Ishikawa (cell line): ENCODE measurements at regions not wholly inside any gene's neighbourhood (a gene's known extent, or its start where the extent isn't known, plus 50 kb on each side); places are given as distances from the start of the nearest gene placed in this dataset.

Experiments
- CEBPB ChIP-seq: IDR thresholded peaks from 2 replicates; pipeline ENCODE4 v1.6.1; 2012
- CREB1 ChIP-seq: IDR thresholded peaks from 2 replicates; pipeline ENCODE4 v1.6.1; 2012; ENCODE audit warnings: low read depth
- EGR1 ChIP-seq: IDR thresholded peaks from 2 replicates; pipeline ENCODE4 v1.6.1; 2012
- EP300 ChIP-seq: IDR thresholded peaks from 2 replicates; pipeline ENCODE4 v1.6.1; 2012; ENCODE audit warnings: borderline replicate concordance
- FOXM1 ChIP-seq: IDR thresholded peaks from 2 replicates; pipeline ENCODE4 v1.6.1; 2012; ENCODE audit warnings: low read depth, borderline replicate concordance
- NFIC ChIP-seq: IDR thresholded peaks from 2 replicates; pipeline ENCODE4 v1.6.1; 2012
- RAD21 ChIP-seq: IDR thresholded peaks from 2 replicates; pipeline ENCODE4 v1.6.1; 2012; ENCODE audit warnings: low read depth
- TAF1 ChIP-seq: IDR thresholded peaks from 2 replicates; pipeline ENCODE4 v1.6.1; 2012; ENCODE audit warnings: low read depth, mild to moderate bottlenecking
- TCF12 ChIP-seq: IDR thresholded peaks from 2 replicates; pipeline ENCODE4 v1.6.1; 2012; ENCODE audit warnings: low read depth
- TEAD4 ChIP-seq: IDR thresholded peaks from 2 replicates; pipeline ENCODE4 v1.6.1; 2012
- YY1 ChIP-seq: IDR thresholded peaks from 2 replicates; pipeline ENCODE4 v1.6.1; 2012; ENCODE audit warnings: low read depth
- ZBTB7A ChIP-seq: IDR thresholded peaks from 2 replicates; pipeline ENCODE4 v1.6.1; 2012; ENCODE audit warnings: low read depth
- TF ChIP-seq, protein P1 (sequence below): IDR thresholded peaks from 2 replicates; pipeline ENCODE4 v1.6.1; 2012; ENCODE audit warnings: low read depth, mild to moderate bottlenecking
- TF ChIP-seq, protein P2 (sequence below): IDR thresholded peaks from 2 replicates; pipeline ENCODE4 v1.6.1; 2012
- TF ChIP-seq, protein P3 (sequence below): IDR thresholded peaks from 2 replicates; pipeline ENCODE4 v1.6.1; 2012

DNA sequence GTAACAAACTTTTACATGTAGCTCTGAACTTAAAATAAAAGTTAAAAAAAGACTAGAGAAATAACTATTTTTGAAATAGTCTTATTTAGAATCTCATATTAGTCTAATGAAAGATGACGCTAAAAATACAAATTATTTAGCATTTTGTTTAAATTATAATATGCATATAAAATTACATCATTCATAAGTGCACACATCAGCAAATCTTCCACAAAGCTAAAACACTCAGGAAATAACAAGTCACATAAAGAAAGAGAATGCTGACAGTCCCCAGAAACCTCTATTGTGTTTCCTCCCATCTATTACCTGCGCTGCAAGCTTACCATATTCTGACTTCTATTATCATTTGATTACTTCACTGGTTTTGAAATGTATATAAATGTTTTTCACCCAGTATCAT, 986.9 kb upstream of the SEMA6A start:
- no peak for TF ChIP-seq FOXM1
- no peak for TF ChIP-seq RAD21
- TF ChIP-seq NFIC: no peak

DNA sequence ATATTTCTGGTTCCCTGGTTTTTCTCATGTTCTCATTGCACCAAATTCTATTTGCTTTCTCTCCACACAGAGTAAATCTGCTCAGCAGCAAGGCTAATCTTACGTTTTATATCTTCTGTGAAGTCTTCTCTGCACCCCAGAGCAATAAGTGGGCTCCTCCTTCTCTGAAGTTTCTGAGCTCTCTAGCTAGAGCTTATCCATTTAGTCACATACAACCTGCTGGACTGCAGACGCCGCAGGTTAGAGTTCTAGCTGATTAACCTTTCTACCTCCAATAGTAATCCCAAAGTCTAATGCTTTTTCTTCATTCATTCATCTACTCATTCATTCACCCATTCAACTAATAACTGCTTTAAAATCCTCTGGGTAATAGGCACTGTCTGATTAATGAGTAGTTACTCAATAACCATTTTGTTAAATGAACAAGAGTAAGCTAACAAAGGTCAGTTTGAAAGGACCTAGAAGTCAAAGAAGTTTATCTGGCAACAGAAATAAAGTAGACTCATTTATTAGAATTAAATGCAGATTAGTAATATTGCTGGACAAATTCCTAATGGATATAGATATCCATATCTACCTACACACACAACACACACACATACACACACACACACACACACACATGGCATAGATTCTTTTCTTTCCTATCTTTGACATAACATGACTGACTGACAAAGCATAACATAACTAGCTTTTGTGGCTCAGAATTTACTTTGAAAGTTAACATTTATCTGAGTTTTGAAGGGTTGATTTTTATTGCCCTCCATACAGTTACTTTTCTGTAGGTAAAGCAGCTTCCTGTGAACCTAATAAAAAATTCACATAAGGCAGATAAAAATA, 984.6 kb upstream of the SEMA6A start:
- TF ChIP-seq, protein P1, sequence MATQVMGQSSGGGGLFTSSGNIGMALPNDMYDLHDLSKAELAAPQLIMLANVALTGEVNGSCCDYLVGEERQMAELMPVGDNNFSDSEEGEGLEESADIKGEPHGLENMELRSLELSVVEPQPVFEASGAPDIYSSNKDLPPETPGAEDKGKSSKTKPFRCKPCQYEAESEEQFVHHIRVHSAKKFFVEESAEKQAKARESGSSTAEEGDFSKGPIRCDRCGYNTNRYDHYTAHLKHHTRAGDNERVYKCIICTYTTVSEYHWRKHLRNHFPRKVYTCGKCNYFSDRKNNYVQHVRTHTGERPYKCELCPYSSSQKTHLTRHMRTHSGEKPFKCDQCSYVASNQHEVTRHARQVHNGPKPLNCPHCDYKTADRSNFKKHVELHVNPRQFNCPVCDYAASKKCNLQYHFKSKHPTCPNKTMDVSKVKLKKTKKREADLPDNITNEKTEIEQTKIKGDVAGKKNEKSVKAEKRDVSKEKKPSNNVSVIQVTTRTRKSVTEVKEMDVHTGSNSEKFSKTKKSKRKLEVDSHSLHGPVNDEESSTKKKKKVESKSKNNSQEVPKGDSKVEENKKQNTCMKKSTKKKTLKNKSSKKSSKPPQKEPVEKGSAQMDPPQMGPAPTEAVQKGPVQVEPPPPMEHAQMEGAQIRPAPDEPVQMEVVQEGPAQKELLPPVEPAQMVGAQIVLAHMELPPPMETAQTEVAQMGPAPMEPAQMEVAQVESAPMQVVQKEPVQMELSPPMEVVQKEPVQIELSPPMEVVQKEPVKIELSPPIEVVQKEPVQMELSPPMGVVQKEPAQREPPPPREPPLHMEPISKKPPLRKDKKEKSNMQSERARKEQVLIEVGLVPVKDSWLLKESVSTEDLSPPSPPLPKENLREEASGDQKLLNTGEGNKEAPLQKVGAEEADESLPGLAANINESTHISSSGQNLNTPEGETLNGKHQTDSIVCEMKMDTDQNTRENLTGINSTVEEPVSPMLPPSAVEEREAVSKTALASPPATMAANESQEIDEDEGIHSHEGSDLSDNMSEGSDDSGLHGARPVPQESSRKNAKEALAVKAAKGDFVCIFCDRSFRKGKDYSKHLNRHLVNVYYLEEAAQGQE: no peak
- TF ChIP-seq CREB1: no peak
- TF ChIP-seq TEAD4: no peak
- TF ChIP-seq EP300: no peak
- TF ChIP-seq NFIC: no peak
- TF ChIP-seq RAD21: no peak
- TF ChIP-seq, protein P2, sequence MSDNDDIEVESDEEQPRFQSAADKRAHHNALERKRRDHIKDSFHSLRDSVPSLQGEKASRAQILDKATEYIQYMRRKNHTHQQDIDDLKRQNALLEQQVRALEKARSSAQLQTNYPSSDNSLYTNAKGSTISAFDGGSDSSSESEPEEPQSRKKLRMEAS: no peak
- TF ChIP-seq, protein P3, sequence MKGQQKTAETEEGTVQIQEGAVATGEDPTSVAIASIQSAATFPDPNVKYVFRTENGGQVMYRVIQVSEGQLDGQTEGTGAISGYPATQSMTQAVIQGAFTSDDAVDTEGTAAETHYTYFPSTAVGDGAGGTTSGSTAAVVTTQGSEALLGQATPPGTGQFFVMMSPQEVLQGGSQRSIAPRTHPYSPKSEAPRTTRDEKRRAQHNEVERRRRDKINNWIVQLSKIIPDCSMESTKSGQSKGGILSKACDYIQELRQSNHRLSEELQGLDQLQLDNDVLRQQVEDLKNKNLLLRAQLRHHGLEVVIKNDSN: no peak
- TF ChIP-seq CEBPB: no peak
- no peak for TF ChIP-seq TCF12
- TF ChIP-seq YY1: no peak

DNA sequence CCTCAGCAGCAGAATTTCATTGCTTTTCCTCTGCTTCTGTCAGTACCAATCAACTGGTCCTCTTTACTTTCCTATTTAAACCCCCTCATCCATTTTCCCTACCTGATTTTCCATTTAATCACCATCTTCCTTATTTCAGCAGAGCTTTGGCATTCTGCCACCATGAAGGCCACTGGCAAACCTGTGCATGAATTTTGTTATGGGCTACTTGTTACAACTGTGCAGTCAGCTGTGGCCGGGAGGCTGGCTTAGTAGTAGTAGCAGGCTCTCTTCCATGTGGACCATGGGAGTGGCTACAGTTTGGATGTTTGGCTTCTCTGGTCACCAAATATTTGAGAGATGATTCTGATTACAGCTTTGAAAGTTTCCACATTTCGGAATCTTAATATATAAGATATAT, 976.6 kb upstream of the SEMA6A start:
- TF ChIP-seq RAD21 (no peak), NFIC (0 out of 2 replicates have a peak, but pooled peaks have one; percentile 24)

DNA sequence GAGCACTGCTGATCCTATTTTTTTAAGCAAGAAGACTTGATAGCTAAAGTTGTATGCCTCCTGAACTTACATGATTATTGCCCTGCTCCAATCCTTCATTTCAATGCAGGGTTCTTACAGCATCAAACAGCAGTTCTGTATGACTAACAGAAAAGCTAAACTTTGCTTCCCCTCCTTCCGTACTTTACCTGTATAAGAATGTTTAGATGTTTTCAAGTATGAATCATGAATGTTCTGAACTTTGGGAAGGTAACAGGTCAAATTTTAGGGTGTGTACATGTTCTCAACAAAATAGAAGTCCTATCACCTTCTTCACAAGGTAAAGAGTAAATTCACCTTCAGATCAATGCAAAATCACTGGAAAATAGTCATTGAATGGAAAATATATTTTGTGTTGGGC, 972.6 kb upstream of the SEMA6A start:
- TF ChIP-seq YY1 (no peak), EP300 (no peak), NFIC (no peak), RAD21 (no peak), ZBTB7A (no peak), EGR1 (no peak), TEAD4 (no peak), CREB1 (no peak), TAF1 (no peak)
- TF ChIP-seq, protein P1: no peak
- TF ChIP-seq, protein P3: no peak

DNA sequence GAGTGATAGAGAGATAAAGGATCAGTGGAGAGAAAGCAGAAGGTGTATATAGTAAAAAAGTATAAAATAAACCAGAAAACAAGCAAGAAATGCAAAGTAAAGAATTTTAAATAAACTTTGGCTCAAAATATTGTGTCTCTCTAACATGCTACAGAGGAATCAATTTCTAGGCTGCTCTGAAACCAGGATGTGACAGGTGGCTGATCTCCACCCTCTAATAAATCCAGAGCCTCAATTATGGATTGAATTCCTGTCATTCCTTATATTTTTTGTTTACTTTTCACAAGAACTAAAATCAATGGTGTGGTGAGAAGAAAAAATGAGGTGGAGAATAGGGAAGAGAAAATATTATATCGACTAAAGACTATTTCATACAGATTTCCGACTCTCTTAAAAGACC, 965.1 kb upstream of the SEMA6A start:
- no peak for TF ChIP-seq FOXM1
- TF ChIP-seq TAF1: no peak
- TF ChIP-seq, protein P3: no peak
- TF ChIP-seq CREB1: no peak
- TF ChIP-seq YY1: no peak
- no peak for TF ChIP-seq EP300
- TF ChIP-seq, protein P2: no peak

DNA sequence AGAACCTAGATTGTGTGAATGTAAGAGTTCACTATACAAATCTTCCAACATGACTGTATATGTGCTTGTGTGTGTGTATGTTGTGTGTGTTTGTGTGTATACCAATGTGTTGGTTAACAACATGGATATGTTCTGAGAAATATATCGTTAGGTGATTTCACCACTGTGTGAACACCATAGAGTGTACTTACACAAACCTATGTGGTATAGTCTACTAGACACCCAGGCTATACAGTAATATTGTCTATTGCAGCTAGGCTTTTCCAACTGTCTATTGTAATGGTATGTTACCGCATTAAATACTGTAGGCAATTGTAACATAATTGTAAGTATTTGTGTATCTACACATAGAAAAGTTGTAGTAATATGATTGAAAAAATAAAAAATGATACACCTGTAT, 959.2 kb upstream of the SEMA6A start:
- TF ChIP-seq NFIC (no peak), ZBTB7A (no peak)

DNA sequence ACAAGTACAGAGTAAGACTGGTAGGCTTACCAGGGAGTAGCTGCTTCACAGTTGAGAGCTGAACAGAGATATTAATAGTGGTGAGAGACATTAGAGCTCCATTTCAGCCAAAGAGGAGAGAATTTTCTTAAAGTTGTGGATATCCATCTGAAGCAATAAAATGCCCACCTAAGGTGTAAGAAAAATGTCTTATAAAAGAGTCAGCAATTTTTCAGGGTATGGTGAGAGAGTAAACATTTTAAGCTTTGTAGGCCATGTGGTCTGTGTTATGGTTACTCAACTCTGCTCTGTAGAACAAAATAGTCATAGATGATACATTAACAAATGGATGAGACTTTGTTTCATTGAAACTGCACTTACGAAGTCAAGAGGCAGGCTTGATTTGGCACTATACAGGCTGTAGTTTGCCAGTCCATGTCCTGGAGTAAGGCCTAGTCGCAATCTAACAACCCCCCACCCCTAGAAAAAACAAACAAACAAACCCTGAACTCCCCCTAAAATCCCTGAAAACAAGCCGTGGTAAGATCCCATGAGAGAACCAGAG, 945.4 kb upstream of the SEMA6A start:
- no peak for TF ChIP-seq NFIC
- no peak for TF ChIP-seq ZBTB7A
- no peak for TF ChIP-seq CREB1
- no peak for TF ChIP-seq TAF1
- TF ChIP-seq, protein P1: no peak
